Stomach (tissue), 8 donors: ENCODE measurements at regions not wholly inside any gene's neighbourhood (a gene's known extent, or its start where the extent isn't known, plus 50 kb on each side); places are given as distances from the start of the nearest gene placed in this dataset.
"Not testable (repeated sequence)": the region's sequence is repeated elsewhere in the genome, so short reads cannot be mapped to it uniquely, and the experiment has no call there.

Source experiments
- DNase-seq, 2 donors: peaks; one replicate each; pipeline versions ENCODE4 v3.0.0 to v3.0.0-alpha.2; 2013 to 2019
- H3K27ac ChIP-seq, 5 donors: fragments of 200-600 bp in 4 of 5; sonication (generic) in 4 of 5; one replicate each; pipeline ENCODE4 v1.5.1; 2013 to 2019; ENCODE audit warnings: mild to moderate bottlenecking in 1 of 5, moderate library complexity in 1 of 5
- H3K27me3 ChIP-seq, 3 donors: fragments of 200-600 bp; sonication (generic); one replicate each; pipeline ENCODE4 v1.5.1; 2017 to 2019; ENCODE audit warnings: mixed run types in 1 of 3
- H3K36me3 ChIP-seq, 4 donors: fragments of 200-600 bp; sonication (generic); 1 replicate in 3 of 4; 2 replicates in 1 of 4; pipeline ENCODE4 v1.5.1; 2016 to 2019
- H3K4me1 ChIP-seq, 4 donors: fragments of 200-600 bp; sonication (generic); one replicate each; pipeline ENCODE4 v1.5.1; 2016 to 2019
- H3K4me3 ChIP-seq, 4 donors: fragments of 200-600 bp; sonication (generic) in 3 of 4; one replicate each; pipeline ENCODE4 v1.5.1; 2016 to 2019; ENCODE audit warnings: mild to moderate bottlenecking in 1 of 4
- H3K9me3 ChIP-seq, 4 donors: fragments of 200-600 bp; sonication (generic); one replicate each; pipeline ENCODE4 v1.5.1; 2016 to 2019
- EP300 ChIP-seq: sonication (generic); formaldehyde crosslinking; IDR thresholded peaks from one replicate; pipeline ENCODE4 v1.6.1; 2017; ENCODE audit warnings: antibody characterized with exemption
- POLR2A ChIP-seq, 4 donors: fragments of 450-650 bp; IDR thresholded peaks; one replicate each; pipeline ENCODE4 v1.6.1; 2016; ENCODE audit warnings: antibody characterized with exemption in 4 of 4, control low read depth in 2 of 4, mild to moderate bottlenecking in 1 of 4, moderate library complexity in 1 of 4
- POLR2AphosphoS5 ChIP-seq, 3 donors: sonication (generic); formaldehyde crosslinking; IDR thresholded peaks; one replicate each; pipeline ENCODE4 v1.6.1; 2016; ENCODE audit warnings: antibody characterized with exemption in 3 of 3
- WGBS, 5 donors: extraction: QIAGEN DNeasy Blood & Tissue Kit in 3 of 5; methylation state at CpG; one replicate each; pipeline versions ENCODE4 v1.1.5 to v1.1.7; 2013 to 2018; 5-methylcytosine and 5-hydroxymethylcytosine counted together
- intact Hi-C: fragments of 100-400 bp; cut with DNase I; formaldehyde crosslinking; loops from one replicate; pipeline ENCODE4 v1.15.1; 2023; ENCODE audit warnings: low total_unique reads
- TF ChIP-seq, protein P1 (sequence below), 7 experiments: fragments of 450-650 bp in 4 of 7; fragments of 200-600 bp in 3 of 7; sonication (generic) in 3 of 7; IDR thresholded peaks; one replicate each; pipeline ENCODE4 v1.5.1; 2016 to 2019; ENCODE audit warnings: antibody characterized with exemption in 7 of 7, control low read depth in 2 of 7, mild to moderate bottlenecking in 1 of 7
- donor health status: healthy with polysubstance abuse.
- donor health status: Bipolar disorder and iron deficiency.
- donor health status: healthy.

DNA sequence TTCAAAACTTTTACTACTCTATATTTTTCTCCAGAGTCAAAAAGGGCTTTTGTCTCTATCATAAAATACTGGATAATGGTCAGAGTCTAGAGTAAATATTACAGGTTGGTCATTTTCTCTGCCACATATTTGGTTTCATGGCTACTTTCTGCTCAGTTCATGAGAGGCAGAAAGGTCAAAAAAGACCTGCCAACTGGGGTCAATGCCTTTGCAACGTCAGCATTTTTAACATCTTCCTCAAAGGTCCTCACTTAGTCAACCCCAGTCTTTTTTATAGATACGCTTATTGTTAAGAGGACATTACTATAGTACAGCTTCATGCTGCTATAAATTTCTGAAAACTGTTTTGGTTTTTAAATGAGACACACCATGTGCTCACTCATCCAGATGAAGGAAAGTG, 312.1 kb upstream of the ARHGEF26 start:
- no peak for TF ChIP-seq POLR2A (IDR thresholded peaks at IDR 0.05)
- TF ChIP-seq EP300 = no peak
- TF ChIP-seq, protein P1, sequence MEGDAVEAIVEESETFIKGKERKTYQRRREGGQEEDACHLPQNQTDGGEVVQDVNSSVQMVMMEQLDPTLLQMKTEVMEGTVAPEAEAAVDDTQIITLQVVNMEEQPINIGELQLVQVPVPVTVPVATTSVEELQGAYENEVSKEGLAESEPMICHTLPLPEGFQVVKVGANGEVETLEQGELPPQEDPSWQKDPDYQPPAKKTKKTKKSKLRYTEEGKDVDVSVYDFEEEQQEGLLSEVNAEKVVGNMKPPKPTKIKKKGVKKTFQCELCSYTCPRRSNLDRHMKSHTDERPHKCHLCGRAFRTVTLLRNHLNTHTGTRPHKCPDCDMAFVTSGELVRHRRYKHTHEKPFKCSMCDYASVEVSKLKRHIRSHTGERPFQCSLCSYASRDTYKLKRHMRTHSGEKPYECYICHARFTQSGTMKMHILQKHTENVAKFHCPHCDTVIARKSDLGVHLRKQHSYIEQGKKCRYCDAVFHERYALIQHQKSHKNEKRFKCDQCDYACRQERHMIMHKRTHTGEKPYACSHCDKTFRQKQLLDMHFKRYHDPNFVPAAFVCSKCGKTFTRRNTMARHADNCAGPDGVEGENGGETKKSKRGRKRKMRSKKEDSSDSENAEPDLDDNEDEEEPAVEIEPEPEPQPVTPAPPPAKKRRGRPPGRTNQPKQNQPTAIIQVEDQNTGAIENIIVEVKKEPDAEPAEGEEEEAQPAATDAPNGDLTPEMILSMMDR (IDR thresholded peaks at IDR 0.05) = no peak
- TF ChIP-seq POLR2AphosphoS5 (IDR thresholded peaks at IDR 0.05) = no peak
- no peaks in the 10 kb centered on the region for H3K27me3 ChIP-seq
- intact Hi-C loops = no loop called here
- H3K27ac ChIP-seq = no peak overlapping the region
- no peak overlapping the region for H3K4me3 ChIP-seq
- no peaks in the 10 kb centered on the region for H3K36me3 ChIP-seq
- WGBS, 5 donors = 46 to 50% (median 48%) methylated on average over 2 of the region's 2 CpGs
- no peaks in the 10 kb centered on the region for H3K4me1 ChIP-seq
- H3K9me3 ChIP-seq = no peaks in the 10 kb centered on the region
- DNase-seq = no peak

DNA sequence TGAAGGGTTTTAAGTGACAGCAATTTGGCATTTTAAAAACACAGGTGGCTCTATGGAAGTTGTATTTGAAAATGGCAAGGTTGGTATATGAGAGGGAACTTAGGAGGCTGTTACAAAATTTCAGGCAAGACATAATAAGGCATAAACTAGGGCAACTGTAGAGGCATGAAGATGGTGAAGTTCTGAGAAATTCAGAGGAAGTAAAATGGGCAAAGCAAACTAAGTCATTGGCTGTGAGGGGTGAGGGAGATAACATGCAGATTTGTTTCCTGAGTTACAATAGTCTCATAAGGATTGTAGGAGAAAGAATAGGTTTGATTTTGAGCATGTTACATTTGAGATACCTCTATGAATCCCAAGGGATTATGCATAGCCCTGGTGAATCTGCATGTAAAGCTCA, 302.9 kb upstream of the ARHGEF26 start:
- no peaks in the 10 kb centered on the region for H3K36me3 ChIP-seq
- H3K9me3 ChIP-seq = peaks cover 0 to under 1% (median 0%) of the 10 kb centered on the region in 4 donors
- no peak overlapping the region for H3K4me3 ChIP-seq
- no peak overlapping the region for H3K27ac ChIP-seq
- no peaks in the 10 kb centered on the region for H3K27me3 ChIP-seq
- DNase-seq = no peak
- no peaks in the 10 kb centered on the region for H3K4me1 ChIP-seq
- intact Hi-C loops = no loop called here
- TF ChIP-seq POLR2AphosphoS5 (IDR thresholded peaks at IDR 0.05) (no peak), POLR2A (IDR thresholded peaks at IDR 0.05) (no peak), EP300 (no peak)
- TF ChIP-seq, protein P1 (IDR thresholded peaks at IDR 0.05) = no peak

DNA sequence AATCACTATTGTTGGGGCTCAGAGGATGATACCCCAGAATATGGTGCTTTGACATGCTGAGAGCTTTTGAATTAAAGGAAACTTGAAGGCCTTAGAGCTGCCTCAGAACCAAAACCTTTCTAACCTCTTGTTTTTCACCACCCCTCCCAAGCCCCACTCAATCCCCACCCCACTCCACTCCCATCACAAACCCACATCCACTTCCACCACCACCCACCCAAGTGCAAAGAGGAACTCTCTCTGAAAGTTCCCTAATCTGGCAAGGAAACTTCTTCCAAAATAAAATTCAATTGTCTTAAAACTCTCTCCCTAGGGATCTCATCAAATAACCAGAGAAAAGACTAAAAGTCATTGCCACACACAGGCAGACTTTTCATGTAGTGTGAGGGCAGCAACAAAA, 301.2 kb upstream of the ARHGEF26 start:
- H3K27me3 ChIP-seq = no peaks in the 10 kb centered on the region
- no peaks in the 10 kb centered on the region for H3K4me1 ChIP-seq
- H3K36me3 ChIP-seq = no peaks in the 10 kb centered on the region
- intact Hi-C loops = no loop called here
- DNase-seq = no peak
- TF ChIP-seq EP300 (no peak), POLR2AphosphoS5 (IDR thresholded peaks at IDR 0.05) (no peak), POLR2A (IDR thresholded peaks at IDR 0.05) (no peak)
- TF ChIP-seq, protein P1 (IDR thresholded peaks at IDR 0.05) = no peak
- peaks cover 0 to 7% (median 0%) of the 10 kb centered on the region in 4 donors for H3K9me3 ChIP-seq
- no peak overlapping the region for H3K27ac ChIP-seq
- no peak overlapping the region for H3K4me3 ChIP-seq

DNA sequence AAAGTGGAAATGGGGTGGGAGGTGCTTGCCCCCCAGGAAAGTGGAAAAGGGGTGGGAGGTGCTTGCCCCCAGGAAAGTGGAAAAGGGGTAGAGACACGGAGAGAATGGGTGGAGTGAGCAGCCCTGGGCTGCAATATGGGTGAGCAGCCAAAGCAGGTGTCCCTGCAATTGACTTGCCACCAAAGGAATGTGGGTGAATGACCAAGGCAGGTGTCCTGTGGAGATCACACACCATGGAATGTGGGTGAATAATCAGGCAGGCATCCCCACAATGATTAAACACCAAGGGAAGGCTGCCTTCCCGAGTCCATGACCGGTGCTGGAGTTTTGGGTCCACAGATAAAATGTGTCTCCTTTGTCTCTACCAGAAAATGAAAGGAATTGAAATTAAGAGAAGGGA, 292.8 kb upstream of the ARHGEF26 start:
- H3K4me3 ChIP-seq, H3K27ac ChIP-seq, intact Hi-C loops, H3K36me3 ChIP-seq, DNase-seq, H3K9me3 ChIP-seq, H3K4me1 ChIP-seq, H3K27me3 ChIP-seq: not testable (repeated sequence)
- WGBS, 5 donors = 83 to 97% (median 90%) methylated on average over 3 of the region's 3 CpGs

DNA sequence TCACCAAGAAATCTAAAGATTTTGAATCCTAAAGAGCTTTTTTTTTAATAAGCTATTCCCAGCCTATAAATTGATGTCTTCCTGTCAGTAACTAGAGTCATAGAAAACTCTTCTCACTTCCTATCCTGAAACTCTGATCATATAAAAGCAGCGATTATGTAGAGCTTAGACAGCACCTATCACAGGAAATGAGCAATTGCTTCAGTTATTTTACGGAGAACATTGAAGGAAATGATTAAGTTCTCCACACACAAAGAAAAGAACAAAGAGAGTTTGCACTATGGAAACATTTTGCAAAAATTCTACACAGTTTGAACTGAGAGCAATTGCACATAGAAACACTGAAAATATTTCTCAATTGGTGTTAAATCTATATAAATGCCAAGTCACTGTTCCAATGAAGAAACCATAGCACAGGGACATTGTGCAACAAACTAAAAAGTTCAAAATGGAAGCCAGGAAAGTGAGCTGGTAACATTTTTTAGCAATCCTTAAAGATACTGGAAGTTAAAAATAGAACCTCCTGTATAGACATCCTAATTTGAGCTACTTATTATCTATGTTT, 291.5 kb upstream of the ARHGEF26 start:
- H3K9me3 ChIP-seq = no peaks in the 10 kb centered on the region
- intact Hi-C loops = no loop called here
- no peaks in the 10 kb centered on the region for H3K27me3 ChIP-seq
- no peaks in the 10 kb centered on the region for H3K4me1 ChIP-seq
- TF ChIP-seq POLR2AphosphoS5 (IDR thresholded peaks at IDR 0.05) = no peak
- TF ChIP-seq, protein P1 (IDR thresholded peaks at IDR 0.05) = no peak
- no peak for TF ChIP-seq EP300
- no peak for TF ChIP-seq POLR2A (IDR thresholded peaks at IDR 0.05)
- no peak overlapping the region for H3K4me3 ChIP-seq
- H3K36me3 ChIP-seq = no peaks in the 10 kb centered on the region
- H3K27ac ChIP-seq = no peak overlapping the region
- 63 to 77% (median 75%) methylated on average over 2 of the region's 2 CpGs for WGBS, 5 donors
- DNase-seq = no peak
